Activated gamma-delta T cell treated with anti-CD3 and anti-CD28 coated beads, Interleukin-2, amount 50 U/mL, for 16 hours (primary cell): ENCODE measurements at regions not wholly inside any gene's neighbourhood (a gene's known extent, or its start where the extent isn't known, plus 50 kb on each side); places are given as distances from the start of the nearest gene placed in this dataset.

Experiments
- DNase-seq: peaks from one replicate; pipeline ENCODE4 v3.0.0-alpha.2; 2020; ENCODE audit warnings: low read depth

DNA sequence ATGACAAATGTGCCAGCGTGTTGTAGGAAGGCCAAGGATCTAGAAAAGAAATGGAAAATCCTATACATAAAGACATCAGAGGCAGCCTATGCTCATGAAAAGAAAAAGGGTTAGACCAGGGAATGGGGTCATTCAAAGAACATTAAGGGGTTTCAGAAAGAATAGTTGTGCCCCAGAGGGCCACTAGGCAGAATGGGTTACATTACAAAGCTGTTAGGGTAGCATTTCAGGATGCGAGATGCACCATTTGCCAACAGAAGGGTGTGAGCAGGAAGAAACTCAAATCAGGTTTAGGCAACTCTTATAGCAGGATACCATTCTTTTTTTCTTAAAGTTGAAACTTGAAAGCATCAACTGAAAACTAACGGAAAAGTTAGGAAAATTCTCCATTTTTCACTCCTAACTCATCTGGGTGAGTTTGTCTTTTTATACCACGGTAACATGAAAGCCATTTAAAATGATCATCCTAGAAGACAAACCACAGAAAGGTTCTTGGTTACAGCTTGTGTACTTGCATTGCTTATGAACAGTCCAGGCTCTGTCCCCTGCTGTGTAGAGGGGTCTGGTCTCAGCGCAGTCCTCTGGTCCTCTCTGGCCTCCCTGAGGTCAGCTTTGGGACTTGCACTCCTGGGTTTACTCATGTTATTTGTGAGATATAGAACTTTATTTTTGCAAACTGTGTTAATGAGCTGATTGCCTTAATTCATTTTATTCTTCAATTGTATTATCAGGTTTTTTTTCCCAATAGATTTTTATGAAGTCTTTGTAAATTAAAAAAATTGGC is 209.1 kb downstream of the DACT1 start:
- DNase-seq, result no peak

- DNase-seq, result no peak
These were observed 210.6 kb downstream of the DACT1 start for GRCh38 chr14:58848365-58848764.

DNA sequence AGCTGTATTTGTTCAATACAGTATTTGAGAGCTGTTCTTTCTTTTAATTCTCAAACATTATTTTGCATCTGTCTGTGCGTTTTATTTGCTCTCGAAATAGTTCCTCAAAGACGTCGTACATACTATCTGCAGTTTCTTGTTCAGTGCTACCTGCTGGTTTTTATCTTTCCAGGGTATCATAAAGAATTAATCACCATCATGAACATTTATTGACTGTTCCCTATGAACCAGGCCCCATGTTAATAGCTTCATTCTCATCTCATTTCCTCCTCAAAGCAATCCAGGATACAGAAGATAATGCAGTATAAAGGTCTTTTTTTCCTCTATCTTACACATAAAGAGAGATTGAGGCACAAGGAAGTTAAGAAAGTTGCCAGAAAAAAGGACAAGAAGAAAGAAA is 211.8 kb downstream of the DACT1 start:
- no peak for DNase-seq

DNA sequence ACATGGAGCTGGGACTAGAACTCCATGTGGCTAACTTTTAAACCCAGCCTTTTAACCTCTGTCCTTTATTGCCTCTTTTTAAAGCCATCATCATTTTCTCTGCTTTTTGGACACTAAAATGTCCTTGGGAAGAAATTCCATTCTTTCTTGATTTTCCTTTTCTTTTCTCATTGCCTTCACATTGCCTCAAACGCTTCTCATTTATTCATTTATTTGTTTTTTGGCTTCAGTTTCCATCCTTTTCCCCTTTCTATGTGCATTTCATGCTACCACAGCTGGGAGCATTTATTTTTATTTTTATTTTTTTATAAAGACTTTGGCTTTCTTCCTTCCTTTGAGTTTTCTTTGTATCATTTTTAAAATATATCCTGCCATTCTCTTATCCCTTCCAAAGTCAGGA is 212.2 kb downstream of the DACT1 start:
- DNase-seq, result no peak

GRCh38 chr14:58861586-58861985 is 223.8 kb downstream of the DACT1 start:
- DNase-seq, result no peak

DNA sequence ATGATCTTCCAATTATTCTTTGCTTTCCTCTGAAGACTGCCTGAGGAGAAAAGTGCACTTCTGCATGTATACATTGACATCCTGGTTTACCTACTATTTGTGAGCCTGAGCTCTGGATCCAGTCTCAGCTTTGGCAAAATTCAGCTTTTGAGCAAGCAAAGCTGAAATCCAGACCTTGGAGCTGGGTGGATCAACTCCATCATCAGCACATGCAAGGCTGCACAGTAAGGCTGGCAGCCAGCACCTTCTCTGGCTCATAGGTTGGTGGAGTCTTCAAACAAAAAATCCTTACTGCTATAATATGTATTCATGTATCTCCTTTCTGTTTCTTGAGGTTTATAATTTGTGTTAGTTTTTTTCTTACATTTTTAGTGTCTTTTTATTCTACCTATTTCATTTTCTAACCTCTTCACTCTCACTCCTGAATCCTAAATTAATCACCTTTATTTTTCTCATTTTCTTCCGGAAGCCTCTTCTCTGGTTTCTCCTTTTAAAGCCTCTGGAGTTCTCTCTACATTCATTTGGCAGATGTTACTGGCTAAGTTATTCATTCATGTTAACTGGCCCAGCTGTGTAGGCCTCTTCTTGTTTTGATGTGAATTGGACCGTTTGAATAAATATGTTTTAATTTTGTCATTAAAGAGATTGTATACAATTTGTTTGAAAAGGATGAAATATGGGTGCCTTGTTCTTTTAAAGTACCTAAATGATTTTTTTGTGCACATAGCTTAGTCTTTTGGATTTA is 224.8 kb downstream of the DACT1 start:
- no peak for DNase-seq

DNA sequence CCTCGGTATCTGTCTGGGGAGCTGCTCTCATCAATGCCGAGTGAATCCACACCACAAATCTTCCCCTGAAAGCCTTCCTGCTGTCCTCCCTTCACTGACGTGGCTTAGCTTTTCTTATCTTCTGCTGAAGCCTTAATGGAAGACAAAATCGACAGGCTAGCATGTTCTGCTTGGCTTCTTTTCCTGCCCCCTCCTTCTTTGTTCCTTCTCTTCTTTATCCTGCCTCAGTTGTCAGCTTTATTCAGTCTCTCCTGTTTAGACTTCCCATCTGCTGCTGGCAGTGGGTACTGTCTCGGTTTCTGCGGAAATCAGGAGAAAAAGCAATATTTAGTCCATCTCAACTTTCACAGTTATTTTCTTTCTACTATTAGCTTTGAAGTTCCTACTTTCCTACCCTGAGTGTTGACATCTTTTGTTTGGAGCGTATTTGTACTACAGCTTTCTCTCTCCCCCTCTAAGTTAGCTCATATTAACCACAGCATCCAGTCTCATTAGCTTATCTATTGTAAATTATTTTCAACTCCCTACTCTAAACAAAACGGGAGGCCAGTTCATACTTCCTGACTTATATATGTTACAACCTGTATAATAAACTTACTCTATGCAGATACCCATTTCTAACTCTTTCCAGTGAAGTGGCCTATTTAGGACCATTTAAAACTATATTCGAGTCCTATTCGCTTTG is 226.0 kb downstream of the DACT1 start:
- DNase-seq, result no peak

DNA sequence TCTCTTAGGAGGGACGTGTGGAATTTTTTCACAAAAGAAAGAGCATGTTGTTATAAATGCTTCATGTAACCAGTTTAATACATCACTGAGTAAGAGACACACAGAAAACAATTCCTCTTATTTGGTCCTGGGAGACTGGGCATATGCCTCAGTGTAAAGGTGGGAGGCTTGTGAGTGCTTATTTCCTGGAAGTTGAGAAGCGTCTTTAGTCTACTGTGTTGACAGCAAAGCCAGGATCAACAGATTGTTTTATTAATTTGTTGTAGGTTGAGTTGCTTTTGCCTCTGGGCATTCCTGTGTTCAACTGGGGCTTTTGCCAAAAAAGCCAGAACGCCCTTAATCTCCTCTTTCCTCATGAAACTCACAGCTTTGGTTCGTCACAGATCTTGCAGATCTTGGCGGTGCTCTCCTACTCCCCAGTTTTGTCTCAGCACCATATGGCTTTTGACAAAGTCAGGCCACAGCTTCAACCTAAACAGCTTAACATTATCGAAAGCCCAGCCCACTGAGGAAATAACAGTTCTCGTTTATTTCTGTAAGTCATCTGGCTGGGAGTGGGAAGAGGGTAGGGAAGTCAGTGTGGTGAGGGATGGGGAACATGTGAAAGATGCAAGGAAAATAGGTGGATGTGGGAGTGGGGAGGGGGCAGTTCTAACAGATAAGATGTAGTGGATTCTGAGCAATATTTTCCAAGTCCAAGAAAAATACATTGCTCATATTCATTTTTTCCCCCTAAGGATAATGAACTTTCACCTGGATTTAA is 227.2 kb downstream of the DACT1 start:
- DNase-seq, result no peak

DNA sequence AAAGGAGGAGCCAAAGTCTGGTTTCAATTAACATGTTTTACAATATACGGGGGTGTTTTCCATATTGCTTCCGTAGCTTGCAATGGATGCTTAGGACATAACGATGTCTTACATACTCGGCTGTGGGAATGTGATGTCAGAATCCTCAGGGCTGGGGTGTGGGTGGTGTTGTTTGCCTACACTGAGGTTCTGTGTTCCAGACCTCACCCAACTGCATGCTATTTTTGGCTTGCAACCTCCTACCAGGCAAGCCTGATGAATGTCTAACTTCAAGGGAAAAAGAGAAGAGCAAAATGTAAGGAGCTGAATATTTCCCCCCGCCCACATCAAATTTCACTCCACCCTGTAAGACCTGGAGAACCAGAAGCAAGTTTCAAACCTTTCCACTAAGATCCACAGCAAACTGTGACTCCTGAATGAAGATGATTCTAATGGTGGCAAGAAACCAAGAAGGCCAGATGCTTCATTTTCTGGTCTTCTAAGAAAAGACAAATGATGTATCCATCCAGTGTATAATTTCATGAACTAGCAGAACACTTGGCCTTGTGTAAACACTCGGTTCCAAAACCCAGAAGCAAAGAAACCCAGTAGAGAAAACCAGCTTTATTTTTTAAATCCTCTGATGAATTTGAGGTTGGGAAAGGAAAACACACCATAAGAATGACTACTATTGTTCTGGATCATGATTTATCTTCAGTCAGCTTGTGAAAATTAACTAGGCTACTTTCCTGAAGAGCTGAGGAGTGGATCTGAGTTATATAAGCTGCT is 227.9 kb downstream of the DACT1 start:
- no peak for DNase-seq

DNA sequence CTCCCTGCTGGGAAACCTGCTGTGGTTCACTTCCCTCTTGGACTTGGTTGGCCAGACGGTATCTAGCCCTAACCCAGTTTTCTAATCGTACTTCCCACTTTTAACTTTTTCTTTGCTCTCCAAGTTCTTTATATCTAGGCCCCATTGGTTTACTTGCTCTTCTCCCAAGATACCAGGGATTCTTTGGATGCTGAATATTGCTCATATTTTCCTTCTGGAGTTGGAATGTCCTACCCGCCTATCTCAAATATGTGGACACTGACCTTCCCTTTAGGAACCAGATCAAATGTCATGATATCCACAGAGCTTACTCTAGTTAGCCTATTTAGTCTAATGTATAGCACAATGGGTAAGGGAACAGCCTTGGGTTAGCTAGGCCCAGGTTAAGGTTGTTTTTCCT is 228.6 kb downstream of the DACT1 start:
- no peak for DNase-seq

GRCh38 chr14:58870961-58871360 is 233.2 kb downstream of the DACT1 start:
- no peak for DNase-seq

DNA sequence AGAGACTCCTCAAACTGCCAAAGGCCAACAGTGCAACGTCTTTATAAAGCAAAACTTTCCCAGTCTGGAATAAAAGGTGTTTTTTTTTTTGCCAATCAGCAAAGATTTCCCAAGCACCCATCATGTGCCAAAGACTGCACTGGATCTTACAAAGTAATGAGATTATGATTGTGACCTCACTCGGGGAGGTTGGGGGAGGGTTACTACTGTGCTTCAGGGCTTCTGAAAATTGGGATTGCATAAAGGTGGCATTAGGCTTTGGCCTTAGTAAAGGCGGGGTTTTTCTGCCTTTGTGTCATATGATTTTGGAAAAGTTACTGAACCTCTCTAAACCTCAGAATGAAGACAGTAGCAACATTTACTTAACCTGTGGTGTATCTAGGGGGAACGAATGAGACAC is 233.8 kb downstream of the DACT1 start:
- DNase-seq, result no peak

GRCh38 chr14:58872061-58872460 is 234.3 kb downstream of the DACT1 start:
- no peak for DNase-seq

DNA sequence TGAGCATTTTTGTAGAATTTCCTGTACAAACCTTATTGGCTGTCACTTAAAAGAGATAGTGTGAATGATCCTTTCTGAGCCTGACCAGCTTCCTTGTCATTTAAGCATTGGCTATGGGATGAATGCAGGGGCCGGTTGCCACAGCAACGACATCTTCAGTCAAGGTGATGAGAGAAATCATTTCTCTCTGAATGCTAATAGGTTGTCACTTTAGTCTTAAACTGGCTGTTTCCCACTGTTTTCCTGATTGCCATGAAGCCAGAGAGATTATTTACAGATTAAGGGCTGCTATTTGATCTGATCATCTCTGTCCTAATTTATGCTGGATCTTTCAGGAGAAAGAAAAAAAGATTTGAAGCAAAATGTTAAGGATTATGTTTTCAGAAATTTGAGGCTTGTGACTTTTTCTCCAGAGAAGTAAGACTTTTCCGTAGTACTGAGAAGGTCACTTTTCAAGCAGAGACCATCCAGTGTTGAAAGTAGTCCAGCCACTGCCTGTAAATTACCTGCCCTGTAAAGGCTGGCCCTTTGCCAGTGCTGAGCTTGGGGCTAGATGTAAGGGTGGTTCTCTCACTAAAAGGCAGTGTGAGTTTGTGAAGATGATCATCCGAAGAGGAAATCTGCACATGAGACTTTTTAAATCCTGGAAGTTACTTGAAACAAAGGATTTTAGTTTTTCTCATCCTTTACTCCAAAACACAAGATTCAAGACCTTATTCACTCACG is 235.6 kb downstream of the DACT1 start:
- DNase-seq, result no peak

- no peak for DNase-seq
These were observed 237.9 kb downstream of the DACT1 start for GRCh38 chr14:58875613-58876012.

DNA sequence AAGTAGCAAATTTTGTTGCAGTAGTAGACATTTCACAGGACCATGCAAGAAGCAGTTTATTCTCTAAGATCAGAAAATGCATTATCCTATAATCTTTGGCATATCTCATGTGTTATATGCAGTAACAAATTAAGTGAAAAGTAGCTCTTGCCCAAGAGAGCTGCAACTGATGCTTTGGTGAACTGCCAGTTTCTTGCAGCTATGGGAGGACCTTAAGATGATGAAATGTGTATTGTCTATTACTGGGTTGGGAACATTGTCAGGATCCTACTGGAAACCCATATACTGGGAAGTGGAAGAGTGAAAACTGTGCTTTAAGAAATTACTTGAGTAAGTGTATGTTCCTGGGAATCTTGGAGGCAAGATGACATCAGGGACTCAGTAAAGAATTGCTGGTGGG is 238.8 kb downstream of the DACT1 start:
- DNase-seq, result no peak

DNA sequence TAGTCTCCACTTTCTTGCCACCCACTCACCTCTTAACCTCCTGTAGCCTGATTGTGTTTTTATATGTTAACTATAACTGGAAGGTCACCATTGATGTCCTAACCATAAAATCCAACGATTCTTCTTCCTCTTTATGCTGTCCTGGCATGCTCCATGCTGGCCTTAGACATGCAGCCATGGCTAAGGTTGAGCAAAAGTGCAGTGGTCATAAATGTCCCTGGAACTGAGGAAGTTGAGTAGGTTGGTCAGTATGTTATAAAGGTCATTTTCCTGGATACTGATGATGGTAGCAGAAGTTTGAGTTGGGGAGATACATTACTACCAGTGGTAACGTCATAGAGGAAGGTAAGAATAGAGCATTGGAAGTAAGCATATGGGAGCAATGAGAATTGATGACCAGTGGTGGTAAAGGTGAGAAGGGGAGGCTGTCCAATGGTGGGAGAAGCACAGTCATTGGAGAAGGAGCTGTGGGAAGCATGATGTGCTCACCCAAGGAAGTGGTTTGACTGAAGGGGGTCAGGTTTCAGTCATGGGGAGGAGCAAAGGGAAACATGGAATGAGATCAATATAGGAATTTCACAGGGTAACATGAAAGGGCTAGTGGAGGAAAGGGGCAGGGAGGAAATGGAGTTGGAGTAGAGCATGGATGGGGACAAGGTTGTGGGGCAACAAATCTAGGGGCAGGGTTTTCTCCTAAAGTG is 240.8 kb downstream of the DACT1 start:
- DNase-seq, result no peak

DNA sequence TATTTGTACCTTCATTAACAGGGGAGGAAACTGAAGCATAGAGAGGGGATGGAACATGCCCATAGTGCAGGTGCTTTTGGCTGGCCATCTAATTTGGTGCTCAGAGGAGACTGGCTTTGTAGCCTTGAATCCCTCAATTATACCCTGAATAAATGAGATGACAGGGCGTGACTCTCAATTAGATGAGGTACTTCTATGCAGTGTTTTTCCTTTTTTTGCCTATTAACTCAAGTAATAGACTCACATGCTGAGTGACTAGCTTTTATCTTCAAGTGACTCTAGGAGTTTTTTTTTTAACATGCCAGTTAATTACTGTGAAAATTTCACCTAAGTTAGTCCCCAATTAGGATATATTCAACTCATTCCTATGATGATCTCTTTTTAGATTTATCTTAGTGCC is 243.7 kb downstream of the DACT1 start:
- DNase-seq, result no peak

DNA sequence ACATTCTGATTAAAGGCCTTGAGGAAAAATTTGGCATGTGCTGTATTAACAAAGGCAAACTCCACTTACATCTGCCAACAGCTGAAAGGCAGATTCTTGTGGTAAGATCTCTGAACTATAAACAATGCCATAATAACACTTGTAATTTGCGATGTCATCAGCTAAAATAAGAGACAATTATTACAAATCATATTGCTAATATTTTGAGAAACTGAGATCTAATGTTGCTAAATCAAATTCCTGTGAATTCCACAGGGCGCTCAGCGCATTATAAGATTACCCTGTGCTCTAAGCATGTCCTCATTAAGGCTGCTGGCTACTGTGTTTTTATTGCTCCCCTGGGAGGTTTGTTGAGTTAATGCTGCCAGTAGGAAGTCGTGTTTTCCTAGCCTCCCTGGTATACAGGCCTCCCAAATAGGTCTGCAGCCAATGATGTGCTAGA is 244.8 kb downstream of the DACT1 start:
- no peak for DNase-seq

DNA sequence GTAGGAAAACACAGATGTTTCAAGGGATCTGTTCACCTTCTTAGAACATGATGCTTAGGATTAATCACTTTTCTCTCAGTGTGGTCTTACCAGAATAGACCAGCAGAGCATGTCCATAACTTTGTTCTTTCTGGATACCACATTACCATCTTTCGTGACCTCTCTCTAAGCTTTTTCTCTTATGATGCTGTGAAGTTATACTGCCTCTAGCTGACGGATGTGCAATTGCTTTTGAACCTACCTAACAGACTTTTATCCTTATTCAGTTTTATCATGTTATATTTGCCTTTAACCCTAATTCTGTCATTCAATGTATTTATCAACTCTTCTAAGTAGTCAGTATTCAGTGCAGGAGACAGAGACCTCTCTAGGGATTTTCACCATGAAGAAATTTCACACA is 246.7 kb downstream of the DACT1 start:
- no peak for DNase-seq
